ENCODE measurements at regions not wholly inside any gene's neighbourhood (a gene's known extent, or its start where the extent isn't known, plus 50 kb on each side); places are given as distances from the start of the nearest gene placed in this dataset. TPM values are rescaled to one million over a fixed set of nuclear protein-coding genes. Genes with fewer than 3 reads are reported as not detected.

GRCh38 chr15:62988701-62989100 is 53.8 kb upstream of the TPM1 start:
- Mint-ChIP-seq H3K36me3 (ENCODE audit: unreplicated experiment) (no peaks in the 10 kb centered on the region), H3K9me3 (ENCODE audit: unreplicated experiment) (peaks cover 2% of the 10 kb centered on the region), H3K27ac (ENCODE audit: unreplicated experiment) (no peak overlapping the region), H3K4me1 (ENCODE audit: low read depth, unreplicated experiment) (no peaks in the 10 kb centered on the region), H3K4me3 (ENCODE audit: unreplicated experiment) (no peak overlapping the region), H3K27me3 (ENCODE audit: unreplicated experiment) (no peaks in the 10 kb centered on the region)
- DNase-seq: no peak
- TF ChIP-seq CTCF (IDR thresholded peaks at IDR 0.05; ENCODE audit: partially characterized antibody, unreplicated experiment): no peak

GRCh38 chr15:62989366-62990055 is 53.0 kb upstream of the TPM1 start:
- TF ChIP-seq CTCF (IDR thresholded peaks at IDR 0.05; ENCODE audit: partially characterized antibody, unreplicated experiment): no peak
- no peak for DNase-seq
- Mint-ChIP-seq H3K36me3 (ENCODE audit: unreplicated experiment) (no peaks in the 10 kb centered on the region), H3K4me1 (ENCODE audit: low read depth, unreplicated experiment) (no peaks in the 10 kb centered on the region), H3K9me3 (ENCODE audit: unreplicated experiment) (peaks cover 2% of the 10 kb centered on the region), H3K27ac (ENCODE audit: unreplicated experiment) (no peak overlapping the region), H3K4me3 (ENCODE audit: unreplicated experiment) (no peak overlapping the region), H3K27me3 (ENCODE audit: unreplicated experiment) (no peaks in the 10 kb centered on the region)

GRCh38 chr15:62991698-62992097 is 50.8 kb upstream of the TPM1 start:
- no peak overlapping the region for H3K27ac Mint-ChIP-seq (ENCODE audit: unreplicated experiment)
- no peaks in the 10 kb centered on the region for H3K36me3 Mint-ChIP-seq (ENCODE audit: unreplicated experiment)
- H3K4me3 Mint-ChIP-seq (ENCODE audit: unreplicated experiment): no peak overlapping the region
- H3K4me1 Mint-ChIP-seq (ENCODE audit: low read depth, unreplicated experiment): no peaks in the 10 kb centered on the region
- H3K9me3 Mint-ChIP-seq (ENCODE audit: unreplicated experiment): peaks cover 2% of the 10 kb centered on the region
- DNase-seq: no peak
- no peak for TF ChIP-seq CTCF (IDR thresholded peaks at IDR 0.05; ENCODE audit: partially characterized antibody, unreplicated experiment)
- no peaks in the 10 kb centered on the region for H3K27me3 Mint-ChIP-seq (ENCODE audit: unreplicated experiment)

- no peaks in the 10 kb centered on the region for H3K27me3 Mint-ChIP-seq (ENCODE audit: unreplicated experiment)
- DNase-seq: no peak
- H3K27ac Mint-ChIP-seq (ENCODE audit: unreplicated experiment): no peak overlapping the region
- TF ChIP-seq CTCF (IDR thresholded peaks at IDR 0.05; ENCODE audit: partially characterized antibody, unreplicated experiment): no peak
- no peaks in the 10 kb centered on the region for H3K4me1 Mint-ChIP-seq (ENCODE audit: low read depth, unreplicated experiment)
- no peaks in the 10 kb centered on the region for H3K36me3 Mint-ChIP-seq (ENCODE audit: unreplicated experiment)
- H3K9me3 Mint-ChIP-seq (ENCODE audit: unreplicated experiment): peaks cover 2% of the 10 kb centered on the region
- no peak overlapping the region for H3K4me3 Mint-ChIP-seq (ENCODE audit: unreplicated experiment)
Observed at GRCh38 chr15:62992302-62992701, 50.2 kb upstream of the TPM1 start.

Small RNAs in the stretch of these regions (microRNA-seq; reads per million reads assigned to microRNA genes)
- 37.5 reads per million, percentile 65 among the genes with 10 or more reads in this experiment for gene MIR190A (ENCODE audit: unreplicated experiment)
- not detected for gene MIR6085 (ENCODE audit: unreplicated experiment)
- gene MIR8067 (ENCODE audit: unreplicated experiment): not detected

Measured in glutamatergic neuron (in vitro differentiated cells).